ENCODE measurements at regions not wholly inside any gene's neighbourhood (a gene's known extent, or its start where the extent isn't known, plus 50 kb on each side); places are given as distances from the start of the nearest gene placed in this dataset.
"Not testable (repeated sequence)": the region's sequence is repeated elsewhere in the genome, so short reads cannot be mapped to it uniquely, and the experiment has no call there.

DNA sequence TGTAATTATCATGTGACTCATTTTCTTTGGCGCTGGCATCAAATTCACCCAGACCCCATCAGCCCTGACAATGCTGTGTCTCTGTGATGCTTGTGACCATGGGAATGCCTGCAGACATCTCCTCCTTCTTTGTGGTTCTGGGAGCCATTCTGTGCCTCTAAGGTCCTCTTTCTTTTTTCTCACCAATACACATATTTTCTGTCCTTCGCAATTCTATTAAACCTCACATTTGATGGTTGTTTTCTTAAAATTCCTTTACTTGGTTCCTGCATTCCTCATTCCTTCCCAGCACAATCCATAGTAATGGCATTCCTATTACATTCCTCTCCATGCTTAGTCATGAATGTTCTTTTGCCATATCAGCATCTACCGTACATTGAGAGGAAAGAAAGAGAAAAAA, 375.3 kb downstream of the PIK3C3 start:
- Histone ChIP-seq H3K9ac (ENCODE audit: low read length in 3 of 3) (no peak overlapping the region), H3K4me3 (ENCODE audit: low read length in 3 of 3) (no peak overlapping the region), H3K27ac (ENCODE audit: low read depth in 2 of 2, low read length in 2 of 2) (no peak overlapping the region), H3K36me3 (ENCODE audit: control insufficient read depth in 2 of 3, insufficient read depth in 3 of 3, low read length in 3 of 3) (no peaks in the 10 kb centered on the region), H3K27me3 (ENCODE audit: control insufficient read depth, insufficient read depth, low read length) (no peaks in the 10 kb centered on the region), H3K9me3 (ENCODE audit: control insufficient read depth in 2 of 3, insufficient read depth in 1 of 3, low read length in 3 of 3) (peaks cover 0 to 1% (median 0%) of the 10 kb centered on the region in 3 donors), H3K4me1 (ENCODE audit: control insufficient read depth in 2 of 3, insufficient read depth in 2 of 3, low read depth in 1 of 3, low read length in 3 of 3) (no peaks in the 10 kb centered on the region)
- no peak for FAIRE-seq
- TF ChIP-seq, protein P1, sequence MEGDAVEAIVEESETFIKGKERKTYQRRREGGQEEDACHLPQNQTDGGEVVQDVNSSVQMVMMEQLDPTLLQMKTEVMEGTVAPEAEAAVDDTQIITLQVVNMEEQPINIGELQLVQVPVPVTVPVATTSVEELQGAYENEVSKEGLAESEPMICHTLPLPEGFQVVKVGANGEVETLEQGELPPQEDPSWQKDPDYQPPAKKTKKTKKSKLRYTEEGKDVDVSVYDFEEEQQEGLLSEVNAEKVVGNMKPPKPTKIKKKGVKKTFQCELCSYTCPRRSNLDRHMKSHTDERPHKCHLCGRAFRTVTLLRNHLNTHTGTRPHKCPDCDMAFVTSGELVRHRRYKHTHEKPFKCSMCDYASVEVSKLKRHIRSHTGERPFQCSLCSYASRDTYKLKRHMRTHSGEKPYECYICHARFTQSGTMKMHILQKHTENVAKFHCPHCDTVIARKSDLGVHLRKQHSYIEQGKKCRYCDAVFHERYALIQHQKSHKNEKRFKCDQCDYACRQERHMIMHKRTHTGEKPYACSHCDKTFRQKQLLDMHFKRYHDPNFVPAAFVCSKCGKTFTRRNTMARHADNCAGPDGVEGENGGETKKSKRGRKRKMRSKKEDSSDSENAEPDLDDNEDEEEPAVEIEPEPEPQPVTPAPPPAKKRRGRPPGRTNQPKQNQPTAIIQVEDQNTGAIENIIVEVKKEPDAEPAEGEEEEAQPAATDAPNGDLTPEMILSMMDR (IDR thresholded peaks at IDR 0.05; ENCODE audit: borderline replicate concordance, extremely low read depth, insufficient read depth): no peak
- DNase-seq: no peak
- intact Hi-C loops (cut with DNase I): no loop called here

- H3K27me3 ChIP-seq (ENCODE audit: control insufficient read depth, insufficient read depth, low read length): no peaks in the 10 kb centered on the region
- FAIRE-seq (no peak), DNase-seq (no peak)
- no peak overlapping the region for H3K9ac ChIP-seq (ENCODE audit: low read length in 3 of 3)
- H3K36me3 ChIP-seq (ENCODE audit: control insufficient read depth in 2 of 3, insufficient read depth in 3 of 3, low read length in 3 of 3): no peaks in the 10 kb centered on the region
- H3K4me3 ChIP-seq (ENCODE audit: low read length in 3 of 3): no peak overlapping the region
- TF ChIP-seq, protein P1 (IDR thresholded peaks at IDR 0.05; ENCODE audit: borderline replicate concordance, extremely low read depth, insufficient read depth): no peak
- H3K4me1 ChIP-seq (ENCODE audit: control insufficient read depth in 2 of 3, insufficient read depth in 2 of 3, low read depth in 1 of 3, low read length in 3 of 3): peaks cover 0 to 3% (median 0%) of the 10 kb centered on the region in 3 donors
- H3K9me3 ChIP-seq (ENCODE audit: control insufficient read depth in 2 of 3, insufficient read depth in 1 of 3, low read length in 3 of 3): peaks cover 0 to 2% (median 0%) of the 10 kb centered on the region in 3 donors
- intact Hi-C loops (cut with DNase I): no loop called here
- H3K27ac ChIP-seq (ENCODE audit: low read depth in 2 of 2, low read length in 2 of 2): no peak overlapping the region
Measured at GRCh38 chr18:42333558-42333957, 378.5 kb downstream of the PIK3C3 start.

DNA sequence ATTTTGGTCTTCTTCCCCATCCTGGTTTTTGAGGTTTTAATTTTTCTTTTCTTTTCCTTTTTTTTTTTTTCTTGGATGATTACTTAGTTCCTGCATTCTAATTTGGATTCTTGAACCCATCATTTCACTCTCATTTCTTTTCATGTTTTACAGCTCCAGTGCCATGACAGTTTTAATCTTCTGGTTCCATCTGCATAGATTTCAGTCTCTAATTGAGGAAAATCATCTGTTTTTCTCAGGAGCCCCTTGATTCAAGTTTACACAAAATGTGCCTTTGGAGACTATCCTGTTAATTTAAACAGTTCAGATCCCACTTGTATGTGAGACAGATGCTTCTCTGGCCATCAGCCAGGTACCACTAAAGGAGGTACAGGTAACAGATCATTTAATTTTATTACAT, 379.9 kb downstream of the PIK3C3 start:
- Histone ChIP-seq H3K27me3 (ENCODE audit: control insufficient read depth, insufficient read depth, low read length) (no peaks in the 10 kb centered on the region), H3K9ac (ENCODE audit: low read length in 3 of 3) (no peak overlapping the region), H3K4me3 (ENCODE audit: low read length in 3 of 3) (no peak overlapping the region), H3K9me3 (ENCODE audit: control insufficient read depth in 2 of 3, insufficient read depth in 1 of 3, low read length in 3 of 3) (peaks cover 0 to 2% (median 0%) of the 10 kb centered on the region in 3 donors), H3K4me1 (ENCODE audit: control insufficient read depth in 2 of 3, insufficient read depth in 2 of 3, low read depth in 1 of 3, low read length in 3 of 3) (peaks cover 0 to 5% (median 0%) of the 10 kb centered on the region in 3 donors), H3K27ac (ENCODE audit: low read depth in 2 of 2, low read length in 2 of 2) (no peak overlapping the region), H3K36me3 (ENCODE audit: control insufficient read depth in 2 of 3, insufficient read depth in 3 of 3, low read length in 3 of 3) (no peaks in the 10 kb centered on the region)
- TF ChIP-seq, protein P1 (IDR thresholded peaks at IDR 0.05; ENCODE audit: borderline replicate concordance, extremely low read depth, insufficient read depth): no peak
- FAIRE-seq: no peak
- intact Hi-C loops (cut with DNase I): no loop called here
- DNase-seq: no peak

DNA sequence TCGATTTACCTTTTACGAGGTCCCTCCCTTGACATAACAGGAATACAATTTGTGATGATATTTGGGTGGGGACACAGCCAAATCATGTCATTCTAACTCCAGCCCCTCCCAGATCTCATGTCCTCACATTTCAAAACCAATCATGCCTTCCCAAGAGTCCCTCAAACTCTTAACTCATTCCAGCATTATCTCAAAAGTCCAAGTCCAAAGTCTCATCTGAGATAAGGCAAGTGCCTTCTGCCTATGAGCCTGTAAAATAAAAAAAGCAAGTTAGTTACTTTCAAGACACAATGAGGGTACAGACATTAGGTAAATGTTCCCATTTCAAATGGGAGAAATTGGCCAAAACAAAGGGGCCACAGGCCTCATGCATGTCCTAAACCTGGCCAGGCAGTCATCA, 381.1 kb downstream of the PIK3C3 start:
- DNase-seq (no peak), FAIRE-seq (no peak)
- H3K9me3 ChIP-seq (ENCODE audit: control insufficient read depth in 2 of 3, insufficient read depth in 1 of 3, low read length in 3 of 3): peaks cover 0 to 2% (median 0%) of the 10 kb centered on the region in 3 donors
- H3K36me3 ChIP-seq (ENCODE audit: control insufficient read depth in 2 of 3, insufficient read depth in 3 of 3, low read length in 3 of 3): no peaks in the 10 kb centered on the region
- H3K4me3 ChIP-seq (ENCODE audit: low read length in 3 of 3): no peak overlapping the region
- H3K27me3 ChIP-seq (ENCODE audit: control insufficient read depth, insufficient read depth, low read length): no peaks in the 10 kb centered on the region
- H3K27ac ChIP-seq (ENCODE audit: low read depth in 2 of 2, low read length in 2 of 2): no peak overlapping the region
- H3K9ac ChIP-seq (ENCODE audit: low read length in 3 of 3): no peak overlapping the region
- intact Hi-C loops (cut with DNase I): no loop called here
- H3K4me1 ChIP-seq (ENCODE audit: control insufficient read depth in 2 of 3, insufficient read depth in 2 of 3, low read depth in 1 of 3, low read length in 3 of 3): peaks cover 0 to 5% (median 0%) of the 10 kb centered on the region in 3 donors
- TF ChIP-seq, protein P1 (IDR thresholded peaks at IDR 0.05; ENCODE audit: borderline replicate concordance, extremely low read depth, insufficient read depth): no peak

- FAIRE-seq; H3K9me3 ChIP-seq (ENCODE audit: control insufficient read depth in 2 of 3, insufficient read depth in 1 of 3, low read length in 3 of 3); H3K27ac ChIP-seq (ENCODE audit: low read depth in 2 of 2, low read length in 2 of 2); intact Hi-C loops (cut with DNase I); H3K27me3 ChIP-seq (ENCODE audit: control insufficient read depth, insufficient read depth, low read length); H3K4me1 ChIP-seq (ENCODE audit: control insufficient read depth in 2 of 3, insufficient read depth in 2 of 3, low read depth in 1 of 3, low read length in 3 of 3); DNase-seq; H3K36me3 ChIP-seq (ENCODE audit: control insufficient read depth in 2 of 3, insufficient read depth in 3 of 3, low read length in 3 of 3); H3K4me3 ChIP-seq (ENCODE audit: low read length in 3 of 3); H3K9ac ChIP-seq (ENCODE audit: low read length in 3 of 3): not testable (repeated sequence)
Measured at GRCh38 chr18:42337337-42337736, 382.3 kb downstream of the PIK3C3 start.
